Adrenal gland (tissue), 9 donors: ENCODE measurements at regions not wholly inside any gene's neighbourhood (a gene's known extent, or its start where the extent isn't known, plus 50 kb on each side); places are given as distances from the start of the nearest gene placed in this dataset.

Experiments
- DNase-seq, 7 donors: peaks; one replicate each; pipeline ENCODE4 v3.0.0-alpha.2; 2019 to 2020
- H3K27ac ChIP-seq, 5 donors: fragments of 200-600 bp; sonication (generic) in 4 of 5; 1 replicate in 3 of 5; 2 replicates in 2 of 5; pipeline versions ENCODE4 v1.5.1 to v1.8.0; 2016 to 2020; ENCODE audit warnings: mild to moderate bottlenecking in 1 of 5
- H3K27me3 ChIP-seq: fragments of 200-600 bp; 2 replicates; pipeline ENCODE4 v1.8.0; 2021
- H3K36me3 ChIP-seq, 2 donors: fragments of 200-600 bp; replicated peaks in 1 of 2; 1 replicate in 1 of 2; 2 replicates in 1 of 2; pipeline versions ENCODE4 v1.5.1 to v1.8.0; 2018 to 2022
- H3K4me1 ChIP-seq, 2 donors: fragments of 200-600 bp; replicated peaks in 1 of 2; 1 replicate in 1 of 2; 2 replicates in 1 of 2; pipeline versions ENCODE4 v1.5.1 to v1.8.0; 2018 to 2021
- H3K4me3 ChIP-seq, 4 donors: fragments of 200-600 bp; sonication (generic) in 3 of 4; one replicate each; pipeline ENCODE4 v1.5.1; 2016 to 2018
- H3K9me3 ChIP-seq, 3 donors: fragments of 200-600 bp; sonication (generic) in 1 of 3; replicated peaks in 1 of 3; 1 replicate in 2 of 3; 2 replicates in 1 of 3; pipeline versions ENCODE4 v1.5.1 to v1.8.0; 2016 to 2021
- CTCF ChIP-seq, 6 experiments: fragments of 450-650 bp in 4 of 6; fragments of 200-600 bp in 2 of 6; sonication (generic) in 1 of 6; IDR thresholded peaks; 1 replicate in 5 of 6; 2 replicates in 1 of 6; pipeline versions ENCODE4 v1.5.1 to v1.8.0; 2016 to 2021; ENCODE audit warnings: antibody characterized with exemption in 6 of 6, mild to moderate bottlenecking in 2 of 6, moderate library complexity in 1 of 6
- POLR2A ChIP-seq, 2 donors: fragments of 450-650 bp; IDR thresholded peaks; one replicate each; pipeline ENCODE4 v1.6.1; 2017; ENCODE audit warnings: antibody characterized with exemption in 2 of 2, mild to moderate bottlenecking in 2 of 2, moderate library complexity in 1 of 2
- WGBS, 4 donors: extraction: QIAGEN DNeasy Blood & Tissue Kit in 2 of 4; methylation state at CpG; one replicate each; pipeline versions ENCODE4 v1.1.5 to v1.1.7; 2013 to 2017; 5-methylcytosine and 5-hydroxymethylcytosine counted together
- intact Hi-C, 2 donors: fragments of 100-400 bp; cut with DNase I; formaldehyde crosslinking; loops; one replicate each; pipeline versions ENCODE4 v1.14.1 to v1.15.0; 2022 to 2023
- donor health status: healthy with polysubstance abuse.
- donor health status: Bipolar disorder and iron deficiency.
- donor health status: DM: yes; HTN: yes; CAD: no.
- donor health status: DM: no; HTN: no; CAD: no.
- donor health status: DM: no; HTN: no; CAD: no.

DNA sequence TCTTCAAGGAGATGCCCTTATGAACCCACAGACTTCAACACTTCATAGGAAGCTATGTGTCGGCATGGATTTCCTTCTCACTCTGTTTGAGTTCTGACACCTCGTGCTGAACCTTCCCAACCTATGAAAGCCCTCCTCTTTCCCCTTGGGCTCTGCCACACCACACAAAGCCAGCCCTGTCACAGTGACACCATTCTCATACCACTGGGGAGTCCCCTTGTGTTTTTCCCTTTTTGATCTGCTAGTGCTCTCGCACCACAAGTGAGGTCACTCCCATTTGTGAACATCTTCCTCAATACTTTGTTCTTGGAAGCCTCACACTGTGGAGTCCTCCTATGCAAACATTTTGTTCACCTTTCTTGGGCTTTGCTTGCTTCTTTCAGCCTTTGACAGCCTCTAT is 264.6 kb upstream of the ALG10 start:
- TF ChIP-seq POLR2A (IDR thresholded peaks at IDR 0.05) (no peak), CTCF (IDR thresholded peaks at IDR 0.05) (no peak)
- H3K36me3 ChIP-seq, result no peaks in the 10 kb centered on the region
- intact Hi-C loops, result no loop called here
- 64 to 76% (median 71%) methylated on average over 3 of the region's 3 CpGs for WGBS, 4 donors
- H3K27ac ChIP-seq, result no peak overlapping the region
- no peak overlapping the region for H3K4me3 ChIP-seq
- H3K4me1 ChIP-seq, result no peaks in the 10 kb centered on the region
- H3K9me3 ChIP-seq, result no peaks in the 10 kb centered on the region
- no peaks in the 10 kb centered on the region for H3K27me3 ChIP-seq
- no peak for DNase-seq

DNA sequence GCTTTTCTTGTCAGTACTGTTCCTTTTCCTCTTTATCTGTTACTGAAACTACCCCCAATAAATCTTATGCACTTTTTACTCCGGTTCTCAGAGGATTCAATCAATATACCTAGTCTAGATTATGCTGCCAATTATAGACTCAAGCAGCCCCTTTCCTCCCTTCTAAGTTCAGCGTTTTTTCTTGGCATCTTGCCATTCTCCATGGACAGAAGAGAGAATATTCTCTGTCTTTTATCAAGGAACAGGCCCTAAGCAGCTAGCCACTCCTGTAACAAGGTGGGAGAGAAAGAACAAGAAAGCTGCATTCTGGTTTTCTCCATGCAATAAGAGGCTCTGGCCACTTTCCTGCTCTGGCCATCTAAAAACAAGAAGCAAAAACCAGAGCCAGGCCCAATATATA is 263.0 kb upstream of the ALG10 start:
- Histone ChIP-seq H3K4me1 (no peaks in the 10 kb centered on the region), H3K9me3 (no peaks in the 10 kb centered on the region), H3K27ac (no peak overlapping the region), H3K36me3 (no peaks in the 10 kb centered on the region), H3K4me3 (no peak overlapping the region), H3K27me3 (no peaks in the 10 kb centered on the region)
- no peak for TF ChIP-seq CTCF (IDR thresholded peaks at IDR 0.05)
- TF ChIP-seq POLR2A (IDR thresholded peaks at IDR 0.05), result no peak
- WGBS, 4 donors, result 15 to 40% (median 39%) methylated on average over 2 of the region's 2 CpGs
- intact Hi-C loops, result no loop called here
- no peak for DNase-seq

- no peaks in the 10 kb centered on the region for H3K27me3 ChIP-seq
- no peaks in the 10 kb centered on the region for H3K9me3 ChIP-seq
- H3K4me3 ChIP-seq, result no peak overlapping the region
- TF ChIP-seq POLR2A (IDR thresholded peaks at IDR 0.05) (no peak), CTCF (IDR thresholded peaks at IDR 0.05) (no peak)
- H3K27ac ChIP-seq, result no peak overlapping the region
- no peaks in the 10 kb centered on the region for H3K4me1 ChIP-seq
- WGBS, 4 donors, result 61 to 74% (median 69%) methylated on average over 4 of the region's 4 CpGs
- H3K36me3 ChIP-seq, result no peaks in the 10 kb centered on the region
- no peak for DNase-seq
- intact Hi-C loops, result no loop called here
Measured at GRCh38 chr12:33763331-33763730, 259.0 kb upstream of the ALG10 start.

DNA sequence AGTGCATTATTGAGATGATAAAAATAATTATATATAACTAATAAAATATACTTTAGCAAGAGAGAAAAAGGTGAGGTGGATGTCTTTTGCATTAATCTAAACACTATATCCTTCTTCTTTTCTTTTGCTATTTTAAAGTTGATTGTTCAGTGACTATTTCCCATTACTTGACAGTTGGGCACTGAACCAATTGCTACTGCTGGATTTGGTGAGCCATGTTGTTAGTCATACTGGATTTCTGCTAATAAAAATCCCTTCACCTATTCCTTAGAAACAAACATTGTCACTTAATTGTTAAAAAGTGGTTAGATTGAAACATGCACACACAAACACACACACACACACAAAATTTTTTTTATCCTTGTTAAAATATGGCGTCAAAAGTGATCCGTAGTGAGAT is 251.6 kb upstream of the ALG10 start:
- intact Hi-C loops, result no loop called here
- Histone ChIP-seq H3K27ac (no peak overlapping the region), H3K36me3 (no peaks in the 10 kb centered on the region), H3K4me3 (no peak overlapping the region), H3K27me3 (no peaks in the 10 kb centered on the region), H3K4me1 (no peaks in the 10 kb centered on the region), H3K9me3 (no peaks in the 10 kb centered on the region)
- DNase-seq, result no peak
- no peak for TF ChIP-seq POLR2A (IDR thresholded peaks at IDR 0.05)
- no peak for TF ChIP-seq CTCF (IDR thresholded peaks at IDR 0.05)
- WGBS, 4 donors, result 42 to 73% (median 67%) methylated on average over 2 of the region's 2 CpGs
